Esophagus muscularis mucosa (tissue), 4 donors: ENCODE measurements at regions not wholly inside any gene's neighbourhood (a gene's known extent, or its start where the extent isn't known, plus 50 kb on each side); places are given as distances from the start of the nearest gene placed in this dataset.
A peak's percentile ranks its signal among the peaks of the same experiment; 100 is the strongest.

Experiments used
- EP300 ChIP-seq: sonication (generic); formaldehyde crosslinking; IDR thresholded peaks from one replicate; pipeline ENCODE4 v1.6.1; 2017; ENCODE audit warnings: antibody characterized with exemption
- POLR2A ChIP-seq: fragments of 450-650 bp; IDR thresholded peaks from one replicate; pipeline ENCODE4 v1.6.1; 2017; ENCODE audit warnings: antibody characterized with exemption, moderate library complexity, mild to moderate bottlenecking, low read depth
- POLR2AphosphoS5 ChIP-seq, 2 donors: sonication (generic); formaldehyde crosslinking; IDR thresholded peaks; one replicate each; pipeline ENCODE4 v1.6.1; 2017; ENCODE audit warnings: antibody characterized with exemption in 2 of 2
- TF ChIP-seq, protein P1 (sequence below), 3 experiments: fragments of 200-600 bp in 2 of 3; fragments of 450-650 bp in 1 of 3; sonication (generic) in 2 of 3; IDR thresholded peaks; one replicate each; pipeline ENCODE4 v1.5.1; 2017 to 2019; ENCODE audit warnings: antibody characterized with exemption in 3 of 3, mild to moderate bottlenecking in 2 of 3, moderate library complexity in 1 of 3

DNA sequence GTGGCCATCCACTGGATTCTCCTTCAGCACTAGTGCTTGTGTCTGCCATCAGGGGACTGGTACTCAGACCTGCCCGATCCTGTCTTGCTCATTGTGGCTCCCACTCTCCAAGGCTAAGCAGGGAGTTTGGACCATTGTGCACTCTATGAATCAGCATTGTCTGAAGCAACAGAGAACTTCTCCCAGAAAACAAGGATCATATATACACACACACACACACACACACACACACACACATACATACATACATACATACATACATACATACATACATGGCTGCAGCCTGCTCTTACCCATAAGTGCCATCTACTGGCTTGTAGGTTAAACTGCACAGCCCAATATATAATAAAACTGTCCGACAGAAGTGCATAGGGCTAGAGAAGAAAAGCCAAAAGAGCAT is 345.3 kb upstream of the LCORL start:
- no peak for TF ChIP-seq POLR2A
- TF ChIP-seq, protein P1, sequence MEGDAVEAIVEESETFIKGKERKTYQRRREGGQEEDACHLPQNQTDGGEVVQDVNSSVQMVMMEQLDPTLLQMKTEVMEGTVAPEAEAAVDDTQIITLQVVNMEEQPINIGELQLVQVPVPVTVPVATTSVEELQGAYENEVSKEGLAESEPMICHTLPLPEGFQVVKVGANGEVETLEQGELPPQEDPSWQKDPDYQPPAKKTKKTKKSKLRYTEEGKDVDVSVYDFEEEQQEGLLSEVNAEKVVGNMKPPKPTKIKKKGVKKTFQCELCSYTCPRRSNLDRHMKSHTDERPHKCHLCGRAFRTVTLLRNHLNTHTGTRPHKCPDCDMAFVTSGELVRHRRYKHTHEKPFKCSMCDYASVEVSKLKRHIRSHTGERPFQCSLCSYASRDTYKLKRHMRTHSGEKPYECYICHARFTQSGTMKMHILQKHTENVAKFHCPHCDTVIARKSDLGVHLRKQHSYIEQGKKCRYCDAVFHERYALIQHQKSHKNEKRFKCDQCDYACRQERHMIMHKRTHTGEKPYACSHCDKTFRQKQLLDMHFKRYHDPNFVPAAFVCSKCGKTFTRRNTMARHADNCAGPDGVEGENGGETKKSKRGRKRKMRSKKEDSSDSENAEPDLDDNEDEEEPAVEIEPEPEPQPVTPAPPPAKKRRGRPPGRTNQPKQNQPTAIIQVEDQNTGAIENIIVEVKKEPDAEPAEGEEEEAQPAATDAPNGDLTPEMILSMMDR (IDR thresholded peaks at IDR 0.05), result peak in 1 of 3 experiments; percentile 35
- no peak for TF ChIP-seq POLR2AphosphoS5 (IDR thresholded peaks at IDR 0.05)
- no peak for TF ChIP-seq EP300
